Activated T-cell treated with anti-CD3 and anti-CD28 coated beads, Interleukin-2, amount 50 U/mL, for 1 hour (primary cell): ENCODE measurements at regions not wholly inside any gene's neighbourhood (a gene's known extent, or its start where the extent isn't known, plus 50 kb on each side); places are given as distances from the start of the nearest gene placed in this dataset.
"Not testable (repeated sequence)": the region's sequence is repeated elsewhere in the genome, so short reads cannot be mapped to it uniquely, and the experiment has no call there.

Source experiments
- DNase-seq: peaks from one replicate; pipeline ENCODE4 v3.0.0-alpha.2; 2020

DNA sequence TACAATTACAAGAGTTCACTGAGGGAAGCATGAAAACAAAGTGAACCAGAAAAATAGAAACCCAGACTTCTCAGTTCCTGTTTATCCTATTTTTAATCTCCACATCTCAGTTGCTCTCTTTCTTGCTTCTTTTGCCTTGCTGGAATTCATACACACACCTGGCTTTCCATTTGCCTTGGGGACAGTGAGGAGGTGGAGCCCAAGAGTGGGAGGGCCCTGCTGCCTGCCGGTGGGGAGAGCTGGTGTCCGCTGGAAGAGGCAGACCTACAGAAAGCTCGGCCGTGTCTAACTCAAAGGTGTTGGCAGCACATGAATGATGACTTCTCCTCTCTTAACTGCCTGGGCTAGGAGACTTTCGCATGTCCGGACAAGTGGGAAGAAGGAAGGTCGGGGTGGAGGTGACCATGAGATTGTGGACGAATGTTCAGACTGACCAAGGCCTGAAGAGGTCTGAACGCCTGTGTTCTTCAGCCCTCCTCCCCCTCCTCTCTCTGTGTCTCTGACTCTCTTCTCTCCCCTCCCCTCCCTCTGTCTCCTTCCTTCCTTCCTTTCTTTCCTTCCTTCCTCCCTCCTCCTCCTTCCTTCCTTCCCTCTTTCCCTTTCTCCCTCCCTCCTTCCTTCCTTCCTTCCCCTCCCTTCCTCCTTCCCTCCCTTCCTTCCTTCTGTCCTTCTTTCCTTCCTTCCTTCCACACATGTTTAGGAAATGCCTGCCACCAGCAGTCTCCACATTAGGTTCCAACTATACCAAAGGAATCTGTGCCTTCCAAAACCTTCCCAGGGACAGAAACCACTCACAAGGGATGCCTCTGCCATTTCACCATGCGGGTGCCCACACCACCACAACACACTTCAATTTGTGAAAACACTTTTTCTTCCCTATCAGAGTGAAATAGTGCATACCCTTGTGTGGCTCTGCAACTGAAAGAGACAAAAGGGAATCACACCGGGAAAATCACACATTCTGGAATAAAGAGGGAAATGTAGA, 157.3 kb upstream of the RUNX1 start:
- DNase-seq: no peak

DNA sequence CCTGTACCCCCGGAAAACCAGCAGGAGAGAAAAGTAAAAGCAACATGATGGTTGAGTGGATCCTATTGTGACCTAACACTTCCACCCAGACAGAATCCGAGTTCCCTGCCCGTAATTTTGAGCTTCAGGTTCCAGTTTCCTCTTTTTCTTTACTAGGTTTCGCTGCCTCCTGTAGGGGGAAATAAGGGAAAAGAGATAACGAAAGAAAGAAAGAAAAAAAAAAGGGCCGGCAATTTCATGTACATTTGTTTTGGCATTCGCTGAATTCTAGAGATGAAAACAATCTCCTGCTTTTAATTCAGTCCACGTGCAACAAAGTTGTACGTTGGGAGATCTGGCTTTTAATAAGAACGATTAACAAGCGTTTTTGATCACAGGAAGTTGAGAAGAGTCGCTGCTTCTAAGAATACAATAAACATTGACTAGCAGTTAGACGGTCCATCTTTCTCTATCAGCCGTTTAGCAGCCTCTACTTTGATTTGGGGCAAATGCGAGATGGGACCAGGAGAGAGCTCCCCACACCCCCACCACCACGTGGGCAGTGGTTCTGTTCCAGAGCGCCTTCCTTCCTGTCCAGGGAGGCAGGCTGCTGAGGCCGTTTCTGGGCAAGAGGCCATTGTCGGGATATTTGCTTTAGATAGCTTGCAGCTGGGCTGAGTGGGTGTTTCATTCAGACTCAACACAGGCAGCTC, 155.9 kb upstream of the RUNX1 start:
- peak; percentile 20 for DNase-seq

DNA sequence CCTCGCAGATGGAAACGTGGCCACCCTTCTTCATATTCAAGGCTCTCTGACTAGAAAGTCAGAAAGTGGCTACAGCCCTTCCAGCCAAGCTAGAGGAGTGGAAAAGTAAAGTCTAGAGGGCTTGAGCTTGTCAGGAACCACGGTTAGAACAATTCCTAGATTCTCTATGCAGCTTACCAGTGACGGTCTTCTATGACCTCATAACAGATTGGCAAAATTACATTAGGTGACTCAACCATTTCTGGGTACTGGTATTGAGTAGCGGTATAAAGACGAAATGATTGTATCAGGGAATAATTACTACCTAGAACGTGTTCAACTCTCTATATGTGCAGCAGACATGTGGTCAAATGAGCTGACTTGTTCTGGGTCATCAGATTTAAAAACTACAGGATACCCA, 155.0 kb upstream of the RUNX1 start:
- no peak for DNase-seq

DNA sequence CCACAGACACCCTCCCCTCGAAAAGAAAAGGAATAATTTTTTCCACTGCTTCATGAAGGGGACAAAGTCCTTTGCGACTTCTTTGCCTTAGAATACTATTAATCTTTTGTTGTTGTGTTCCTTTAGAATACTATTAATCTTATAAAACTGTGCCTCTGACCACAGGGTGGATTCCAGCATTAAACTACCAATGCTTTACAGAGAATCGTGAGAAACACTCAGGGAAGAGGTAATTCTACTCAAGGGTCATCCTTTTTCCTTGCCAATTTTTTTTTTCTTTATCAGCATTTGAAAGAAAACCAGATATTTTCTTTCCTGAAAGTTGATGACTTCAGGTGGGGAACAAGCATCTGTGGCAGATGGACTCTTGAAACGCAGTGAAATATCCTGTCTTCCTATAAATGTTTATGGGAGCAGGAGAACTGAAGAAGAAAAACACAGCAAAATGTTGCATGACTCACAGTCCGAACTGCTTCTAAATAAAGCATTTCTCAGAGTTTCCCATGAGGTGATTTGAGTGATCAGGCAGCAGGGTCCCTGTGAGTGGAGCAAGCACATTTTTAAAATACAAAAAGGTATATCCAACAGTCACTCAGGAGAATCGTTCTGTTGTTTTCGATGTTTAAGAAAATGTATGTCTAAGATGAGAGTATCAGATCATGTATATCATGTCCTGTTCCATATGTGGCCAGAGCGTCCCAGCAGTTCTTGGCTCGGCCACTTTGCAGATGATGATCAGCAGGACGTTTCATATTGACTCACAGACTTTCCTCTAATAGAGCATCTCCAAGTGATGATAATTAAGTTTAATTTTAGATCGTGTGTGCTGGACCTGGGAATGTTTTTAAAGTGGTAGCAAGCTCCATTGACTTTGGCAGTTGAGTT, 154.2 kb upstream of the RUNX1 start:
- no peak for DNase-seq

DNA sequence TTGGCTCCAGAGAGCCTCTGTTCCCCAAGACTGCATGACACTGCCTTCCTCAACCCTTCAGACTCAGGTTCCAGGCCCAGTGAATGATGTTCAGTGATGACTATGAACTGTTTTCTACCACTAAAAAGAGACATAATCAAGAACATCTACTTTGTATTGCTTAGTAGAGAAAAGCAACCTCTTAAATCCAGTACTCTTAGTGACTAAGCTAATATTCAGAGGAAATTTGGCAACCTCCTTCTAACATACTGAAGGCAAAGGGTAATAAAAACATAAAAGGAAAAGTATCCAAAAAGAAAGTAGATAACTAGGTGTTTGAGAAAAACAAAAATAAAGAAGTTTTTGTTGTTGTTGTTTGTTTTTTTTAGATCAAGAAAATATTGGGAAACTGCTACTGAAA, 153.3 kb upstream of the RUNX1 start:
- no peak for DNase-seq

DNA sequence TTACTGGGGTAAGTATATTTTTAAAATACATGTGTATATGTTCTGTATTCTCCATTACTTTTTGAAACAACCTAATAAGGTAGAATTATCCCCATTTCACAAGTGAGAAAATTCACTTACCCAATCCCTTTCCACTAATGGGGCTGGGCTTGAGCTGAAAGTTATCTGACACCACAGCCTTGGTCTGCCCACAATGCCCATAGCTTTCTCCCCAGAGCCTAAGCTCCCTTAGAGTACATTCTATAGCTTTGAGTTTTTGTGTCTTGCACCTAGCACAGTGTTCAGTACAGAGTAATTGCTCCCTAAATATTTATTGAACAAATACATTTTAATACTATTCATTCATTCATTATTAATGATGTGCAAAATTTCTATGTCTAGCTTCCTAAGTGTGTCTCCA, 152.7 kb upstream of the RUNX1 start:
- DNase-seq: no peak

DNA sequence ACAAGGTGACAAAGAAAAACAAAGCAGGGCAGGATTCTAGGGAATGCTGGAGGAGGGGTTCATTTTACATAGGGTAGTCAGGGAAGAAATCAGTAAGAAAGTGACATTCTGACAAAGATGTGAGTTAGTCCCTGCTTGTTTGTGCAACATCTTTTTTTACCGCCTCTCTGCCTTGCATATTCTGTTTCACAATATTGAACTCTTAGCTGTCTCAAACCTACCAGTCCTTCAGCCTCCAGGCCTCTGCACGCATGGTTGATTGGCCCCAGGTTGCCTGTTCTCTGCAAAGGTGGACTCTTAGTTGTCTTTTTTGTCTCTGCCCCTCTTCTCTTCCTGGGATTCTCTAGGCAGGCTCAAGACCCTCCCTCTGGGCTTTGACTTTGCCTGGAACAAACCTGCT, 152.2 kb upstream of the RUNX1 start:
- no peak for DNase-seq

DNA sequence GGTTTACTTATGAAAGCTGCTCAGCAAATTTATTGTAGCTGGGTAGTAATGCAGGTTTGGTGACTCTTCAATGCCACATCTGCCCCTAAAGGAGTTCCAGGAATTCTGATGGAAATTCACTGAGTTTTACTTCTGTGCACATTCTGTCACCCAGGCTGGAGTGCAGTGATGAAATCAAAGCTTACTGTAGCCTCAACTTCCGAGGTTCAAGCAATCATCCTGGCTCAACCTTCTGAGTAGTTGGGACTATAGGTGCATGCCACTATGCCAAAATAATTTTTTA, 150.6 kb upstream of the RUNX1 start:
- no peak for DNase-seq

DNA sequence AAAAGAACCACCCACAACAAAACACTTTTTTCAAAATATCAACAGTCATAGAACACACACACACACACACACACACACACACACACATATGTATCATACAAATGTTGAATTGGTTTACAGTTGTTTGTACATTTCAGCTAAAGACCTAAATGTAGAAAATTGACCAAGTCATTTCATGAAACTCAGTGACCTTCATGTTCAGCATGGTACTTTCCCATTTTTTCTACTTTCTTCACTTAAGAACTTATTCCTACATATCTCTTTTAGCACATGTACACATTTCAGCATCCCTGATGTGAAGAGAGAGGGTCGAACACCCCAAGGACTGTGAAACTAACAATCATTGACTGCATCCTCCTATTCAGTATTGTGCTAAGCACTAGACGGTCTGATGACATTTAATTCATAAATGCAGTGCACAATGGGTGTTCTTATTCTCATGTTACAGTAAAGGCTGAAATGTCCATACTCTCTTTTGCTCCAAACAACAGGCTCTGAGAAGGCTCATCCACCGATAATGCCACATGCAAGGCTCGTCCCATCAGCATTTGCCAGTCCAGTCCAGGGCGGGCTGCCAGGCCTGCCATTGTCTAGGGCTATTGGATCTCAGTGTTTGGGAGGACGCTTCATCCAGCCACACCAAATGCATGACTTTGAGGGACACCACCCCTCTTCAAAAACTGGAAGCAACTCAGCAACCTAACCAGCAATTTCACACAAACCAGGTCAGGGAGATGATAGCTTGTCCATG, 150.1 kb upstream of the RUNX1 start:
- no peak for DNase-seq

DNA sequence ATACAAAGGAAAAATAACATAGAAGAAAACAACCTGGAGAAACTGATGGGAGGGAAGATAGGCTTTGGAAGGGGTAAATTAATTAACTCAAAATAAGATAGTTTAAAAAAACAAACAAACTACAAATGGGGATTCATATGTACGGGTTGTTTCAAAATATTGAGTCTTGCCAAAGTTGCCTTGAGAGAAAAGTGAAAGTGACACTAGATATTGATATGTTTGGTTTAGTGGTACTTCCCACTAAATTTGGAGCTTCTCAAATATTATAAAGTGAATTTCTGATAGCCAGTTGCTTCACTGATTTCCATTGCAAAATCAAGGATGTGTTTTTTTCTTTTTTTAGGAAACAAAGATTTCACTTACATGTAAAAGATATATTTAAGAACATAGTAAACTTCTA, 149.5 kb upstream of the RUNX1 start:
- no peak for DNase-seq

DNA sequence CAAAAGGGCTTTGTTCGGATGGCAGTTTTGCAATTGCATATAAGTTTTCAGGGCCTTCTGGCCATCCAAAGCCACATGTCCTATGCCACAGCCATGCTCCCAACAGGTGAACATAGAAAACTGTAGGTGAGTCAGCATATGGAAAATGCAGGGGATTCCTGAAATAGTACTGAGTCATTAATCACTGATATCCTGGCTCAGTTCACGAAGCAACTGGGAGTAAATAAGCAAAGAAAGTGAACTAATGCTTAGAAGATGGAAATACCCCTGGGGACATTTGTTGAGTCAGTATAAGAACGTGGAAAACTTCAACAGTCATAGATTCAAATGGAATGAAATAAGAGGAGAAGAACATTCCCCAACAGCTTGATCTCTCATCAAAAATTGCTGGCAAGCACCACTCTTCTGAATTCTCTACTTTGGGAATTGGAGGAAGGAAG, 148.9 kb upstream of the RUNX1 start:
- no peak for DNase-seq

DNA sequence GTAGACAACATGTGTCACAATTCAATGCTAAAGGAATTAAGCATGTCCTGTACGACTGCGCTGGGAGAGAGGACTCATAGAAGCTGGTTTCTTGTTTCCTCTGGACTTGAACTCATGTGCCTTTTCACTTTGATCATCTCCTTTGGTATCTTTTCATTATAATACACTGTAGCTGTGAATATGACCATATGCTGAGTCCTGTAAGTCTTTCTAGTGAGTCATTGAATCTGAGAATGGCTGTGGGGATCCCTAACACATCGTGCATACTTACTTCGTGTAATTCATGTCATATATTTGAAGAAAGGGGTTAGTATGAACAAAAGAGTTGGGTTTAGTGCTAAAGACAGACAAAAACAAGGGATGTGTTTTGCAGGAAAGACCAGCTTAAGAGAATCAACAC, 148.1 kb upstream of the RUNX1 start:
- no peak for DNase-seq

DNA sequence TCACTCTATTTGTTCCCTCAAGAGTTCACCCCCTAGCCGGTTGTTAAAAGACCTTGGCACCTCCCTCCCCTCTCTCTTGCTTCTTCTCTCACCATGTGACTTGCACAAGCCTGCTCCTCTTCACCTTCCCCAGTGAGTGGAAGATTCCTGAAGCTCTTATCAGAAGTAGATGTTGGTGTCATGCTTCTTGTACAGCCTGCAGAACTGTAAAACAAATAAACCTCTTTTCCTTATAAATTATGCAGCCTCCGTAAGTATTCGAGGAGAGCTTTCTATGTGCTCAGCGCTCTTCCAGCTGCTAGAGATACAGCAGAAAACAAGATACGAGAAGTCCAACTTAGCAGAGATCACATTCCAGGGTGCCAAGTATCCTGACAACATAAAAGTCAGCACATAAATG, 147.0 kb upstream of the RUNX1 start:
- DNase-seq: no peak

DNA sequence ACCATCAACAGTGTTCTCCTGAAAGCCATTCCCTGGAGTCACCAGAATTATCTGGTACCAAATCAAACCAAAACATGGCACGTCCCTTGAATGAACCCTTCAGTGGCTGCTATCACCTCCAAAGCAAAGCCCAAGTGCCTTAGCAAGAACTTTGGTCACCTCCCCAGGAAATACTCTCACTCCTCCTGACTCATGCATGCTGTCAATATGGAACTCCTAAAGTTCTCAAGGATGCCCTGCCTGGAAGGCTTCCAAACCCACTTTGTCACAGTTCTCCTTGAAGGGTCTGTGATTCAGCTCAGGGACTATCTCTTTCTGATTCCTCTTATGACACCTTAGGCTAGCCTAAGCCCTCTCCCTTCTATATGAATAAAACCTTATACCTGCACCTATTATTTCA, 146.1 kb upstream of the RUNX1 start:
- DNase-seq: no peak

DNA sequence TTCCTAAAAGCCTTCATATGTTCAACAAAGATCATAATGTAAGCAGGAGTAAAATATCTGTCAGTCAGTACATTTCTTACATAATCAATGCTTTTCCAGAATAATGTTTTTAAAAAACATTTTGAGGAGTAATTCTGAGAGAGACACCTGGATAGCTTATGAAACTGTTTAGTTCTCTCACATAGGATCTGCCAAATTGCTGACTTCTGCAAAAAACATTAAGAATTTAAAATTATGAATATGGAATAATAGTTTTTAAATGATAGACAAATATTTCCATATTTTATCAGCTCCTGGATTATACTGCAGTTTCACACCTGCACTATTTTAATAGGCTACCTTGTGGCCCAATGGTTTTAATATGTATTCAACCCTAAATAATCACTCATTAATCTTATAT, 142.7 kb upstream of the RUNX1 start:
- no peak for DNase-seq

DNA sequence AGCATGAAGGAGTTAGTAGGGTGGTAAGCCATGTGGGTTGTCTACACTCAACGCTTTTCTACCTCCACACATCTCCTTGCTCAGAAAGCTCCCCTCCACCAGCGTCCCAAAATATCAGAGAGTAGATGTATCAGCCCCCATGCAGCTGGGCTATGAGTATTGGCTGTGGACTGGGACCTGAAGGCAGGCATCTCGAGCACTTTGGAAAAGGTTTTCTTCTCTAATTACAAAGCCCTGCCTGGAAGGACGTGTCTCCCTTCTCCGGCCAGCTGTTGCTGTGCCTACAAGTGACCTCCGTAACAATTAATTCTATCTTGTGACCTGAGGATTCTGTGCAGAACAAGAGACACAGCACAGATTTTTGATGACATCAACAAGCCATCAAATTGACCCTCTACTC, 142.0 kb upstream of the RUNX1 start:
- DNase-seq: no peak

DNA sequence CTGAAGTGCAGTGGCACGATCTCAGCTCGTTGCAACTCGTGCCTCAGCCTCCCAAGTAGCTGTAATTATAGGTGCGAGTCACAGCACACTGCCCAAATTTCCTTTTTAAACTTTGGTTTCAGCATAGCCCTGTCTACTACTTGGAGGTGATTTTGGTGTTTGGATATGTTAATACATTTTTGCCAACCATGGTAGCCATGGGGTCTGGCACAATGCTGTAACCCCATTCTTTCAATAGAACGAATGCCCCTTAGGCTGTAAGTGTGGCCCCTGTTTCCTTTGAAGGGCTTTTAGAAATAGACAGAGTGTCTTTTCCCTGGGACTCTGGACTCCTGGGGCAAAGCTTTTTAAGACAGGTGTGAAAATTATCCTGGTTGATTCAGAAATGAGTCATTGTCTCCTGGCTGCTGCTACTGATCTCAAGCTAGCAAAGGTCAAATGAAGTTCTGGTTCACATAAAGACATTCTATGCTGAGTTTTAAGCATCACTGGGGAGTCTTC, 141.1 kb upstream of the RUNX1 start:
- DNase-seq: no peak

DNA sequence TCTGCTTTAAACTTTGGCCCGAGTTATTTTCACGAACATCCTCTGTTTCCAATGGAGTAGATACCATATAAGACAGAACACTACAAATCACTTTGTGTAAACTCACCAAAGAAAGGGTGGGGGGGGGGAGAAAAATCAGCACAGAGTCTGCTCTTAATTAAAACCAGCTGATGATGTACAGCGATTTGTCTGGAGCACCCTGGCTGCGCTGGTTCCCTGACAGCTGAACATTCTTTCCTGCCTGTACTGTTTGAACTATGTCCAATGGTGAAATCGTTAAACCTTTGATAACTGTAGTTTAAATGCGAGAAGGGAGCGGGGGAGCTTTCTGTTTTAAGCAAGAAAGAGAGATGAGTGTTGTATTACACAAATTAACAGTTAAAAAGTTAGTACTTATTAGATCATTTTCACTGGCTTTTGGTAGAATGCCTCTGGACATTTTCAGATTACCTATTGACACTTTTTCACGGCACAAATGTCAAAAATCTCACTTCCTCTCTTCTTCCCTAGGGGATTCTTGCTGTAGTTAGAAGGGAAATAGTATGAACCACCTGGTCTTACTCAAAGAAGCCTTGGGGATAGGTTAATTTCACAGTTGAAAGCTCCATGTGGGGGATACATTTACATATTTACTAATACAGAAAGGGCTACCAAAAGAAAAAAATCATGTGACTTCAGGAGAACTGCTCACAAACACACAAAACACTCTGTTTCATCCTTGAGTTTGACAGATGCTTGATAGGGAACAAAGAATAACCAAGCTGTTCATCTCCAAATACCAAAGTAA, 140.2 kb upstream of the RUNX1 start:
- DNase-seq: no peak

DNA sequence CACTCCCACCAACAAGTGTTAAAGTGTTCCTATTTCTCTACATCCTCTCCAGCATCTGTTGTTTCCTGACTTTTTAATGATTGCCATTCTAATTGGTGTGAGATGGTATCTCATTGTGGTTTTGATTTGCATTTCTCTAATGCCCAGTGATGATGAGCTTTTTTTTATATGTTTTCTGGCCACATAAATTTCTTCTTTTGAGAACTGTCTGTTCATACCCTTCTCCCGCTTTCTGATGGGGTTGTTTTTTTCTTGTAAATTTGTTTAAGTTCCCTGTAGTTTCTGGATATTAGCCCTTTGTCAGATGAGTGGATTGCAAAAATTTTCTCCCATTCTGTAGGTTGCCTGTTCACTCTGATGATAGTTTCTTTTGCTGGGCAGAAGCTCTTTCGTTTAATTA, 134.3 kb upstream of the RUNX1 start:
- DNase-seq: not testable (repeated sequence)

DNA sequence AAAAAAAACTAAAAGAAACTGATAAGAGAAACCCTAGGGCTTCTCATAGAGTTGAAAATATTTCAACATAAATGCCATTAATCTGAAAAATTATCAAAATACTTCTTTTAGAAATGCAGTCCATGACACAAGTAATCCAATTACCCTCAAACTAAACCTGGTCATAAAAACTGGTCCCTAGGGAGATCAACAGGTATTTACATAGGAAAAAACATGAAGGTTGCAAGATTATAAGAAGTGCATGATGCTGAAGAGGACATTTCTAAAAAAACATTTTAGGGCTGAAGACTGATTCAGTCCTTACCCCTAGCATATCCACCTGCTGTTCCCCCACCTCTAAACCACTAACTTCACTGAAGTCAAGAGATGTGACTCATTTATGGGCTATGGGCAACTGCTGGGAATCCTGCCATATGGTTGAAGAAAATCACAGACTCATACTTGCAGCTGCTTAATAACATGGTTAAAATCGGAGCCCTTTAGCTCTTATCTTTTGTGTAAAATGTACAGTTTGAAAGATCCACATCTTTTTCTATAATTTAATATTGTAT, 131.0 kb upstream of the RUNX1 start:
- no peak for DNase-seq

DNA sequence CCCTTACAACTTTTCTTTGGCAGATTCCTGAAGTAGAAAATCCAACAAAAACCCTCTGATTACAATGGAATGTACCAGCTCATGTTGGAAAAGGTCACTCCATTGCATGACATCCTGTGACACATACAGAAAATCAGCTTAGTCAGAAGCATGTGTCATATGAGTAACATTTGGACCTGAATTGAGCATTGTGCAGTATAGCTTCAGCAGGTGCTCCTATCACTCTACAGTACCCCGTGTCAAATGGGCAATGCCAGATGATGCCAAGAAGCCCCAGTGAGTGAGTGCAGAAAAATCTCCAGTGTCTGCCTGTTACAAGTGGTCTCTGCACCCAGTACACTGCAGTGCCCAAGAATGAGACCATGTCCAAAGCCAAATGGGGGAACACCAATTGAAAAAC, 129.7 kb upstream of the RUNX1 start:
- DNase-seq: no peak
